WTC11 (cell line): ENCODE measurements at regions not wholly inside any gene's neighbourhood (a gene's known extent, or its start where the extent isn't known, plus 50 kb on each side); places are given as distances from the start of the nearest gene placed in this dataset.

Experiments used
- ZNF416 ChIP-seq: fragments of 250-450 bp; sonication (Bioruptor Pico); IDR thresholded peaks from 2 replicates; pipeline ENCODE4 v1.9.0; 2021; ENCODE audit warnings: mild to moderate bottlenecking, inconsistent platforms
- TF ChIP-seq, protein P1 (sequence below): fragments of 200-600 bp; IDR thresholded peaks from 2 replicates; pipeline ENCODE4 v1.8.0; 2022; ENCODE audit warnings: antibody characterized with exemption
- TF ChIP-seq, protein P2 (sequence below): sonication (generic); formaldehyde crosslinking; IDR thresholded peaks from 2 replicates; pipeline ENCODE4 v1.8.1; 2023; ENCODE audit warnings: mild to moderate bottlenecking, moderate library complexity, missing genetic modification reagents

- TF ChIP-seq, protein P1, sequence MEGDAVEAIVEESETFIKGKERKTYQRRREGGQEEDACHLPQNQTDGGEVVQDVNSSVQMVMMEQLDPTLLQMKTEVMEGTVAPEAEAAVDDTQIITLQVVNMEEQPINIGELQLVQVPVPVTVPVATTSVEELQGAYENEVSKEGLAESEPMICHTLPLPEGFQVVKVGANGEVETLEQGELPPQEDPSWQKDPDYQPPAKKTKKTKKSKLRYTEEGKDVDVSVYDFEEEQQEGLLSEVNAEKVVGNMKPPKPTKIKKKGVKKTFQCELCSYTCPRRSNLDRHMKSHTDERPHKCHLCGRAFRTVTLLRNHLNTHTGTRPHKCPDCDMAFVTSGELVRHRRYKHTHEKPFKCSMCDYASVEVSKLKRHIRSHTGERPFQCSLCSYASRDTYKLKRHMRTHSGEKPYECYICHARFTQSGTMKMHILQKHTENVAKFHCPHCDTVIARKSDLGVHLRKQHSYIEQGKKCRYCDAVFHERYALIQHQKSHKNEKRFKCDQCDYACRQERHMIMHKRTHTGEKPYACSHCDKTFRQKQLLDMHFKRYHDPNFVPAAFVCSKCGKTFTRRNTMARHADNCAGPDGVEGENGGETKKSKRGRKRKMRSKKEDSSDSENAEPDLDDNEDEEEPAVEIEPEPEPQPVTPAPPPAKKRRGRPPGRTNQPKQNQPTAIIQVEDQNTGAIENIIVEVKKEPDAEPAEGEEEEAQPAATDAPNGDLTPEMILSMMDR = no peak
- no peak for TF ChIP-seq ZNF416 (CRISPR knock-in tag)
- TF ChIP-seq, protein P2, sequence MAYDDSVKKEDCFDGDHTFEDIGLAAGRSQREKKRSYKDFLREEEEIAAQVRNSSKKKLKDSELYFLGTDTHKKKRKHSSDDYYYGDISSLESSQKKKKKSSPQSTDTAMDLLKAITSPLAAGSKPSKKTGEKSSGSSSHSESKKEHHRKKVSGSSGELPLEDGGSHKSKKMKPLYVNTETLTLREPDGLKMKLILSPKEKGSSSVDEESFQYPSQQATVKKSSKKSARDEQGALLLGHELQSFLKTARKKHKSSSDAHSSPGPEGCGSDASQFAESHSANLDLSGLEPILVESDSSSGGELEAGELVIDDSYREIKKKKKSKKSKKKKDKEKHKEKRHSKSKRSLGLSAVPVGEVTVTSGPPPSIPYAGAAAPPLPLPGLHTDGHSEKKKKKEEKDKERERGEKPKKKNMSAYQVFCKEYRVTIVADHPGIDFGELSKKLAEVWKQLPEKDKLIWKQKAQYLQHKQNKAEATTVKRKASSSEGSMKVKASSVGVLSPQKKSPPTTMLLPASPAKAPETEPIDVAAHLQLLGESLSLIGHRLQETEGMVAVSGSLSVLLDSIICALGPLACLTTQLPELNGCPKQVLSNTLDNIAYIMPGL (CRISPR knock-in tag) = no peak
Observed at GRCh38 chr7:51706851-51707250, 390.2 kb upstream of the COBL start.
